ENCODE measurements at regions not wholly inside any gene's neighbourhood (a gene's known extent, or its start where the extent isn't known, plus 50 kb on each side); places are given as distances from the start of the nearest gene placed in this dataset.
"Not testable (repeated sequence)": the region's sequence is repeated elsewhere in the genome, so short reads cannot be mapped to it uniquely, and the experiment has no call there.

DNA sequence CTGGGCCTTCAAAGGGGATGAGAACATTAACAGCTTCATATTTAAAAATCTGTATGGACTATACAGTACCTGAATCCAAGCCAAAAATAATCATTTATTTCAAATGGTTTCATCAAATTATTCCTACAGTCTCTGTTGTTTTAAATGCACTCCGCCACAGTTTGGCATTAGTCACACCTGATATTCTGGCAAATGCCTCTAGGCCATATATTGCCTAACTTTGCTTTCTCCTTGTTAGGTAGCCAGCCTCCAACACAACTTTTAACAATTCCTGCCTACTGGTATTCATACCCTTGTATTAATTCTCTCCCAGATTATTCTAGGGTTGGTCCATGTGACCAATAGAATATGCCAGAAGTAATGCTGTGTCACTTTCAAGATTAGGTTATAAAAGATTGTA lies 146.6 kb upstream of the FANCL start:
- DNase-seq (ENCODE audit: low spot score) = no peak

DNA sequence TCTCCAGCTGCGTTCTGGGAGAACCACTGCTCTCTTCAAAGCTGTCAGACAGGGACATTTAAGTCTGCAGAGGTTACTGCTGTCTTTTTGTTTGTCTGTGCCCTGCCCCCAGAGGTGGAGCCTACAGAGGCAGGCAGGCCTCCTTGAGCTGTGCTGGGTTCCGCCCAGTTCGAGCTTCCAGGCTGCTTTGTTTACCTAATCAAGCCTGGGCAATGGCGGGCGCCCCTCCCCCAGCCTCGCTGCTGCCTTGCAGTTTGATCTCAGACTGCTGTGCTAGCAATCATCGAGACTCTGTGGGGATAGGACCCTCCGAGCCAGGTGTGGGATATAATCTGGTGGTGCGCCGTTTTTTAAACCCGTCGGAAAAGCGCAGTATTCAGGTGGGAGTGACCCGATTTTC lies 145.8 kb upstream of the FANCL start:
- not testable (repeated sequence) for DNase-seq (ENCODE audit: low spot score)

DNA sequence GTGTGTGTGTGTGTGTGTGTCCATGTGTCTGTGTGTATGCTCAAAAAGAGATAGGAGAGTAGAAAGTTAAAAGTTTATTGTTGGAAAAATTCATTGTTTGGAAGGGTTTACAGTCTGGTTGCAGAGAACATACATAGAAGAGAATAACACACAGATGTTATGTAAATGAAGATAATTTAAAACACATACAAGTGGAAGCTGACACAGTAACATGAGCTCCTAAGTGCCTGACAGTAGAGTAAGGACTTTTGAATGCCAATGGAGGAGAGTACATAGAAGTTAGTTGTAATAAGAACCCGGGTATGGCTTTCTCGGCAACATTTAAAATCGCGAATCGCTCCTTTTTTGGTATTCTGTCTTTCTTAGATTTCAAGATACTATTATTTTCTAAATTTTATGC lies 137.0 kb upstream of the FANCL start:
- DNase-seq (ENCODE audit: low spot score) = no peak

DNA sequence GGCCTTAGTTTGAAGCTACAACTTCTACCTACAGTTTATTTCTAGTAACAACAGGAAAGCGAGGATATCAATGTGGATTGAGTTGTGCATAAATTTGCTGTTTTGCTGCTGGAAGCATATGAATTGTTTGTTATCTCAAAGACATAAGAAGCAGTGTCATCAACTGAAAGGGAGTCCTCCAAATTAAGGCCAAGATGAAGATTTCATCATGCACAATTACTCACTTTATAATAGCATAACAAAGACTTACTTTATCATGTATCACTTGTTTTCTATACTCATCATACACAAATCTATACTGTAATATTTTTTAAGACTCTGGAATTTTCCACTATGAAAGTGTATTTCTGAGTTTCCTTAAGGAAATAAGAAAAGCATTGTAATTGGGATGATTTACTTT lies 136.1 kb upstream of the FANCL start:
- no peak for DNase-seq (ENCODE audit: low spot score)

DNA sequence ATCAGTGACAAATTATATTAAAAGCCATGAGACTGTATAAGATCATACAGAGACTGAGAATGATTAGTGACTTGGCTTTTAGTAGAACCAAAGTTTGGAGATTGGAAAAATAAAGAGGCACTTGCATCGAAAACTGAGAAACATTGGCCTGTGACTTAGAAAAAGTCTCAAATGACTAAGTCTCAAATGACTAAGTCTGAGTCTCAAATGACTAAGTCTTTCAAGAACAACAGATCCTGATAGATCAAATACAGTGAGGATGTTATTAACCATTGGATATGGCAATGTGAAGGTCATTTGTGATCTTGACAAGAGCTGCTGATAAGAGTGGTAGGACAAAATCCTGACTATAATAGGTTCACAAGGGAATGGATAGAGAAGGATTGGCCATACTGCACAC lies 135.5 kb upstream of the FANCL start:
- DNase-seq (ENCODE audit: low spot score) = no peak

DNA sequence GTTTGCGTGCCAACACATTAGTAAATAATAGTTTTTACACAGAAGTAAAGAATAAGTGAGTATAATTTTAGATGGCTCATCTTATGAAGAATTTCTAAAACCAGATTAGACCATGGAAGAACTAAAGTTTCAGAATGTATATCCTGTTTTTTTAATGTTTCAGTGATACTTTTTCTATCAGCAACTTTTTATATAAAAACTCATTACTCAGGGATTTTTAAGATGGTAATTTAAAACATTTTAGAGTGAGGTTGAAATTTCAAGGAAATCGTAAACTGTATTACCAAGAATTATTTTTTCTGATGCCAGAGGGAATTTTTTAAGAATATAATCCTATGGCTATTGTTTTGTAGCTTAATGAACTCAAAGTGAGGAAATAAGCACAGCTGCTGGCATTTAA lies 128.5 kb upstream of the FANCL start:
- no peak for DNase-seq (ENCODE audit: low spot score)

DNA sequence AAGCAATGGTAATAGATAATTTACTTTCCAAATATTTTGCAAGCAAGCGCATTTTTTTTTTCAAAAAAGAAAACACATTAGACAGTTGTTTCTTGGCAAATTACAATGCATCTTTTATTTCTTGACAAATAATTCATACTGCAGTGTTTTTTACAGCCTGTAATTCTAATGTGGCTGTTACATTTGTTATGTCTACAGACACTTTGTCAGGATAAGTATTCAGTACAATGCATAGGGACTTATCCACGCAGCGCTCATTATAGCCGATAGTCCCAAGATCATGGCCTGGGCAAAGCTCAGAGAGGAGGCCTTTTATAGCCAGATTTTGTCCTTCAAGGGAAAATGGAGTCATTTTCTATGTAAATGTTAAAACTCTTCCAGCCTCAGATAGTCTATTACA lies 123.0 kb upstream of the FANCL start:
- DNase-seq (ENCODE audit: low spot score) = no peak

DNA sequence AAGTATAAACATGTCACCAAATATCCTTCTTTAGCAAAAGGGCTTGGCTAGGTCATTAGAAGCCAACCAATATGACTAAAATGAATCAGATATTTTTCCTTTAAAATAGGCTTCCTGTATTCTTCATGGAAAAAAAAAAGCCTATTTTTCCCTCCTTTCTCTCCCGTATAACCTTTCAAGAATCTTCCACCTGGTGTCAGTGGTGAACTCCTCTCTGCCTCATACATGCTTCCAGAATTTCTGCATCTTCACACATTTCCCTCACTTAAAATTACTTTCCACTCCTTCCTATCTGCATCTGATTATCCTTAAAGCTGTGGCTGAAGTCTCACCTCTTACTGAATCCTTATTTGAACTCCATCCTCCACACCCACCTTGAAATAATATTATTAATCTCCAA lies 116.9 kb upstream of the FANCL start:
- DNase-seq (ENCODE audit: low spot score) = no peak

DNA sequence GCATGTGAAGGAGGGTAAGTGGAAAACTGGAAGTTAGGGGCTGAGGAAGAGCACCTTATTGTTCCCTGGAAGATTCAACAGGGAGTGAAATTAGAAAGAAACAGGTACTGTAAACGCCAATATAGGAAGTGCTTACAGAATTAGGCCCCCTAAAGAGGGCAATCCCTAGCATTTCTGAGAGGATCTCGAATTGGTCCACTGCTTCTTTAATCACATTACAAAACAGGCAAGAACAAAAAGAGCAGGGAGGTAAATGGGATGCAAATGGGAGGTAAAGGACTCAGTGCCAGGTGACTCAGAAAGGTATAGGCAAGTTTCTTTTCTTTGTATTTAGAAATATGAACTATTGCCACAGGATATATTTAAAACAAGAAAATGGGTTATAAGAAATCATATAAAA lies 116.4 kb upstream of the FANCL start:
- DNase-seq (ENCODE audit: low spot score) = no peak

DNA sequence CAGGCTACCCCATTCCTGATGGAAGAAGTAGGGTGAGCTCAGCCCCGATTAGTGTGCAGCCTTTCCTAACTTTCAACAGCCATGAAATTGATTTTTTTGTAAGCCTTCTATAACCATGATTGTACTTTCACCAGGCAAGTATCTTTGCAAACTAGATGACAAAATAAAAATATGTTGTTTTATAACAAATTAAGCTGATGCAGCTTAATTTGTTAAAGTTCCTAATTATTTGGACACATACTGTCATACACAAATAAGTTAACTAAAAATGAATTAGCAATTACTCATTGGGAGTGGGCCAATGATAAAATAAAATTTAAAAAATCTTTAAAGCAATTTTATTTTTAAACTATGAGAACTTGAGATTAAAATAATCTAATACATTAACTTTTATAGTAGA lies 113.1 kb upstream of the FANCL start:
- DNase-seq (ENCODE audit: low spot score) = no peak

DNA sequence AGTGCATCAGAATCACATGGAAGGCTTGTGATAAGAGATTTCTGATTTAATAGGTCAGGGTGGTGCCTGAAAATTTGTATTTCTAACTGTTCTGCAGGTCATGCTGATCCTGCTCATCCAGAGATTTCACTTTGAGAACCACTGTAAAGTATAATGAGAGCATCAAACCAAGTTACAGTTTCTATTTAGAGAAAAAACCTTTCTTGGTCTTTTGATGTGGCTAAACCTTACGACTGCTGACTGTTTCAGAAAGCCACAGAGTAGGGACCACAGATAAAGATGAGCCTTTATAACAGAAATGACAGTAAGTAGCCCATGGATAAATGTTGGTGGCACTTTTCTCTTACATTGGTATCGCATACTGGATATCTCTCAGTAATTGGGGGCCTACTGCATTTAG lies 109.4 kb upstream of the FANCL start:
- no peak for DNase-seq (ENCODE audit: low spot score)

DNA sequence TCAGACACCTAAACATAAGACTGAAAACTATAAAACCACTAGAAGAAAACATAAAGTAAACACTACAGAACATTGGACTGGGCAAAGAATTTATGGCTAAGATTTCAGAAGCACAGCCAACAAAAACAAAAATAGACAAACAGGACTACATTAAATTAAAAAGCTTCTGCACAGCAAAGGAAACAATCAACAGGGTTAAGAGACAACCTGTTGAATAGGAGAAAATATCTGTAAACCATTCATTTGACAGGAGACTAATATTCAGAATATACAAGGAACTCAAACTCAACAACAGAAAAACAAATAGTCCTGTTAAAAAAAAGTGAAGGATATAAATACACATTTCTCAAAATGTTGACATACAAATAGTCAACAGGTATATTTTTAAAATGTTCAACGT lies 106.7 kb upstream of the FANCL start:
- no peak for DNase-seq (ENCODE audit: low spot score)

DNA sequence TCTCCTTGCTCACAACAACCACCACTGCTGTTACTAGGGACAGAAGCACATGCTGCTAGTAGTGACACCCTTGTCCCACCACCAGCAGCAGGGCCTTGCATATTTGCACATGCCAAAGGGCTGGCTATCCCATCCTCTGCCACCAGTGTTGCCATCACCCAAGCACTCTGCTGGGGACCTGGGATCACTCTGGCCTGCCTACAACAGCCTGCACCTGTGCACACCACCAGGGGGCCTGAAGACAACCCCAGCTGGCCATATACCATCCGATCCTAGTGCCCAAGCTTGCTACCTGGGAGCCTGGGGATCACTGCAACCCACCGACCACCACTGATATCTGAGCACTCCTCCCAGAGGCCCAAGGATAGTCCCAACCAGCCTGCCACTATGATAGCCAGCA lies 99.9 kb upstream of the FANCL start:
- DNase-seq (ENCODE audit: low spot score) = no peak

DNA sequence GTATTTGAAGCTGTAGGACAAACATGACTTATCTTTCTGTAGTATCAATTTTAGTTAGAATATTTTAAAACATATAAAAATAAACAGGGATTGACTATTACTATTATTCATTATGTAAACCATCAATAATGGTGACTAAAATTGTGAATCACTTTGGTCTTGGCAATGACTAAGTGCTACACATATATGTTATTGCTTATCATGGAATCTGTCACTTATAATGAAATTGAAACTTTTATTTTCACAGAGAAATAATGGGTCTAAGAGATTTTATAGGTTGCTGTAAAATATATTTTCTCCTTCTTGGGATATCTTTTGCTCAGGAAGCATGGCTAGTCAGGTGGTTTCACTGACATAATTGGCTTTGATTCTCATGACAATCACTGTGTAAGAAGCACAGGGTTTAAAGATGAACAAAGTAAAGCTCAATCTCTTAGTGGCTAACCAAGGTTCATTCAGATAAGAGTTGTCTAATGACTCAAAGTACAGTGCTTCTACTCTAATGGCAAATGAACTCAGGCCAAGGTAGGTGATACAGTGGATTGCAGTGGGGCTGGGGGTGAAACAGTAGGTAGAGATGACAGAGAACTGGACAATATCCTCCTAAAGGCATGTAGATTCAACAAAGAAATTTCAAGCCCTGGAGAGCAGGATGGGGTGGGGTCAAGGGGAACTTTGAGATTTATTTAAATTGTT lies 98.6 kb upstream of the FANCL start:
- no peak for DNase-seq (ENCODE audit: low spot score)

DNA sequence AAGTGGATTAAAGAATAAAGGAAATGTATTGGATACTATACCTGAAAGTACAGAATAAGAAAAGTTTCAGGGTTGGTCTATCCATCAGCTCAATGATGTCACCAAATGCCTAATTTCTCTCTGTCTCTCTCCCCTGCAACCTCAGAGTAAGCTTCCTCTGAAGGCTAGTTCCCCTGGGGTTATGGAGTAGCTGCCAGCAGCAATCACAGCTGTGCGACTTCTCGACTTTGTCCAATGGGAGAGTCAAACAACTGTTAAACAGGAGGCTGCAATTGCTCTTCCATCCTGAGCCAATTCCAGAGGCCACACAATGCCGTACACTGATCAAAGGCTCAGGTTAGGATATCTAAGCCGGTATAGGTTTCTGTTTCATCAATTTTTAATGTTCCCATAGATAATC lies 95.3 kb upstream of the FANCL start:
- DNase-seq (ENCODE audit: low spot score) = no peak

DNA sequence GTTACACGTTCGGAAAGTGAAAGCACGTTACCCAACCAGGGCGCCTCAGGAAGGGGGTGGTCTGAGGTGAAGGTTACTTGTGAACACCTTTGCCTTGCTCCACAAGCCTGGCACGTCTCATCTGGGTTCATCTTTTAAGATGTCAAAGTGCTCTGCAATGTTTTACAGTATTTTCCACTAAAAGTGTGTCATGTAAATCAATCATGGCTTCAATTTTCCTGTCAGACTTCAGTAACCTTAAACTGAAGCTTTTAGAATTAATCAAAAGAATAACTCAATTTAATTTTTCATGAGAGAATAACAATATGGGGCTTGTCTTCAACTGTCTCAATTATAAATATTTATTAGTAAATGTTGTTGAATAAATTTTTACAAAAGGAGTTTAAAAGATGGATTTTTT lies 93.3 kb upstream of the FANCL start:
- DNase-seq (ENCODE audit: low spot score) = no peak

DNA sequence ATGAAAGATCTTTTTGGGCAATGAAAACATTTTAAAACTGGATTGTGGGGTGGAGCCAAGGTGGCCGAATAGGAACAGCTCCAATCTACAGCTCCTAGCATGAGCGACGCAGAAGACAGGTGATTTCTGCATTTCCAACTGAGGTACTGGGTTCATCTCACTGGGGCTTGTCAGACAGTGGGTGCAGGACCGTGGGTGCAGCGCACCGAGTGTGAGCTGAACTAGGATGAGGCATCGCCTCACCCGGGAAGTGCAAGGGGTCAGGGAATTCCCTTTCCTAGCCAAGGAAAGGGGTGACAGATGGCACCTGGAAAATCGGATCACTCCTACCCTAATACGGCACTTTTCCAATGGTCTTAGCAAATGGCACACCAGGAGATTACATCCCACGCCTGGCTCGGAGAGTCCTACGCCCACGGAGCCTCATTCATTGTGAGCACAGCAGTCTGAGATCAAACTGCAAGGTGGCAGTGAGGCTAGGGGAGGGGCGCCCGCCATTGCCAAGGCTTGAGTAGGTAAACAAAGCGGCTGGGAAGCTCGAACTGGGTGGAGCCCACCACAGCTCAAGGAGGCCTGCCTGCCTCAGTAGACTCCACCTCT lies 84.3 kb upstream of the FANCL start:
- DNase-seq (ENCODE audit: low spot score) = not testable (repeated sequence)

DNA sequence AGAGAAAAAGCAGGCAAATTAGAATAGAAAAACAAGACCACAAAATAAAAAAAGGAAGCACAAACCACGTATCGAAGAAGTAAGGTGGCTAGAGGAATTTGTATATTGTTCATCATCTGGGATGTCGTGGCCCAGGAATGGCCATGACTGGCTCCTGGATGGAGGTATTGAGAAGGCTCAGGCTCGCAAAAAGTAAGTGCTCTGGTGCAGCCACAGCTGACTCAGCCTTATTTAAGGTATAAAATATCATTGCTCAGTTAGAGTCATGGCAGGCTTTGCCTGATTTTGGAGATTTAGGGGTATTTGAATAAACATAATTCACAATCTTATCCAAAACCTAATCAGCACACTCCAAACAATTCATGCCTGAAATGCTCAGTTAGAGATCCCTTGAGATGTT lies 78.4 kb upstream of the FANCL start:
- no peak for DNase-seq (ENCODE audit: low spot score)

DNA sequence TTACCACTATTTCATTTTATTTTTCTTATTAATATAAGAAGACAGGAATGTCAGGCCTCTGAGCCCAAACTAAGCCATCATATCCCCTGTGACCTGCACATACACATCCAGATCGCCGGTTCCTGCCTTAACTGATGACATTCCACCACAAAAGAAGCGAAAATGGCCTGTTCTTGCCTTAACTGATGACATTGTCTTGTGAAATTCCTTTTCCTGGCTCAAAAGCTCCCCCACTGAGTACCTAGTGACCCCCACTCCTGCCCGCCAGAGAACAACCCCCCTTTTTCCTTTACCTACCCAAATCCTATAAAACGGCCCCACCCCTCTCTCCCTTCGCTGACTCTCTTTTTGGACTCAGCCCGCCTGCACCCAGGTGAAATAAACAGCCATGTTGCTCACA lies 77.8 kb upstream of the FANCL start:
- not testable (repeated sequence) for DNase-seq (ENCODE audit: low spot score)

DNA sequence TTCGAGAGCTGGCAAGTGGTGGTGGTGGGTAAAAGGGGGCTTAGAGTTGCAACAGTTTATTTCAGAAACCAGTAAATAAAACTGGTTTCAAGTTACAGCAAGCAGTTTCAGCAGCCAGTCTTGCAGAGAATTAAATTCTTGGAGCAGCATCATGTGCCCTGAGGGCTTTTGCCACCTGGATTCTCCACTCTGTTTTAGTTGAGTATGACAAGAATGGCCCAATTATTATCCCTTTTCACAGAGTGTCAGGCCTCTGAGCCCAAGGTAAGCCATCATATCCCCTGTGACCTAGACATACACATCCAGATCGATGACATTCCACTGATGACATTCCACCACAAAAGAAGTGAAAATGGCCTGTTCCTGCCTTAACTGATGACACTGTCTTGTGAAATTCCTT lies 72.8 kb upstream of the FANCL start:
- no peak for DNase-seq (ENCODE audit: low spot score)

DNA sequence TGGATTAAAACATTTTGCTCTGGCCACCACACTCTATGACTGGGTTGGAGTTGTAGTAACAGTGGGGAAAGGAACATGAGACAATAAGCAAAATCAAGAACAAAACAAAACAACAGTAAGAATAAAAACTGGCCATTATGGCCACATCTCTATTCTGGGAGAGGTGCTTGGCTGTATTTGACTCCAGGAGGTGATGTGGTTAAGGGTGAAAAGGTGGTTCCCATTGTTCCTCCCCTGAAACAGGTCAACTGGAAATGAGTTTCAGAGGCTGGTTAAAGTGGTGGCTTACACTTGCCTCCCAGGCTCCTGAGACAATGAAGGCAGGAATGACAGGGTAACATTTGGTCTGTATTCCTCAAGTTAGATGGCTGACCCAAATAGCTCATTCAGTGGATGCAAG lies 67.3 kb upstream of the FANCL start:
- DNase-seq (ENCODE audit: low spot score) = no peak

DNA sequence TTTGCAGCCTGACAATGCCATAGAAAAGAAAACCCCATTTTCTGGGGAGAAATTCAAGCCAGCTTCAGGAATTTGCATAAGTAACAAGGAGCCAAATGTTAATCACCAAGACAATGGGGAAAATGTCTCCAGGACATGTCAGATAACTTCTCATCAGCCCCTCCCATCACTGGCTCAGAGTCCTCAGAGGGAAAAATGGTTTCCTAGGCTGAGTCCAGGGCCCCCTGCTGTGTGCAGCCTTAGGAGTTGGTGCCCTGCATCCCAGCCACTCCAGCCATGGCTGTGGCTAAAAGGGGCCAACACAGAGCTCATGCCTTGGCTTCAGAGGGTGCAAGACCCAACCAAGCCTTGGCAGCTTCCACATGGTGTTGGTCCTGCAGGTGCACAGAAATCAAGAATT lies 63.7 kb upstream of the FANCL start:
- DNase-seq (ENCODE audit: low spot score) = no peak

DNA sequence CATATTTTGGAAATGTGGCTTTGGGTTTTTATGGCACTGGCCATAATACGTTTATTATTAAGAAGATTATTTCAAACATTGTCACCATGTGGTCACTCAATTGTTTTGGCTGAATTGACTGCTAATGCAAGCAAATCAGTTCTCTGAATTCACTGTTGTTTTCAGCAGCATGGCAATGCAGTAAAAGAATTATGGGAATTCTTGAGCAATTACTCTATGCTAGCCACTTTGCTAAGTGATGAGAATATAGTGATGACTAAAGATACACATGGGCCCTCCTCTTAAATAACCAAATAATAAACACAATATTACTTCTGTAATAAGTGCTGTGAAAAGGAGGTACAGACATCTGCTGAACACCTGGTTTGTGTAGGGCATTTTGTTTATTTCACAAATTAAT lies 58.0 kb upstream of the FANCL start:
- no peak for DNase-seq (ENCODE audit: low spot score)

DNA sequence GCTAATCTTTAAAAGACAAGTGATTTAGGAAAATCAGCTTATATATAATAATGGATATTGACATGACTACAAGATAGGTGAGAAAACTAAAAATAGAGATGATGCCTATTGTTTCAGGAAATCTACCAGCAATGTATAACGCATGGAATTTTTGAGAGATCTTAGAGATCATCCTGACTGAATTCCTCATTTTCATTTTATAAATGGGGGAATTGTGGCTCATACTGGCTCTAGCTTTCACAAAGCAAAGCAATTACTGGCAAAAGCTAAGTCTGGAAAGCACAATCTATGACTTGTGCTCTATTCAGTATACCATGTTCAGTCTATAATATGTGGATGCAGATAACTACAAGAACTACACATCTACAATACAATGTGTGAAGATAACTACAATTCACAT lies 51.9 kb upstream of the FANCL start:
- no peak for DNase-seq (ENCODE audit: low spot score)
